ENCODE measurements at regions not wholly inside any gene's neighbourhood (a gene's known extent, or its start where the extent isn't known, plus 50 kb on each side); places are given as distances from the start of the nearest gene placed in this dataset.

DNA sequence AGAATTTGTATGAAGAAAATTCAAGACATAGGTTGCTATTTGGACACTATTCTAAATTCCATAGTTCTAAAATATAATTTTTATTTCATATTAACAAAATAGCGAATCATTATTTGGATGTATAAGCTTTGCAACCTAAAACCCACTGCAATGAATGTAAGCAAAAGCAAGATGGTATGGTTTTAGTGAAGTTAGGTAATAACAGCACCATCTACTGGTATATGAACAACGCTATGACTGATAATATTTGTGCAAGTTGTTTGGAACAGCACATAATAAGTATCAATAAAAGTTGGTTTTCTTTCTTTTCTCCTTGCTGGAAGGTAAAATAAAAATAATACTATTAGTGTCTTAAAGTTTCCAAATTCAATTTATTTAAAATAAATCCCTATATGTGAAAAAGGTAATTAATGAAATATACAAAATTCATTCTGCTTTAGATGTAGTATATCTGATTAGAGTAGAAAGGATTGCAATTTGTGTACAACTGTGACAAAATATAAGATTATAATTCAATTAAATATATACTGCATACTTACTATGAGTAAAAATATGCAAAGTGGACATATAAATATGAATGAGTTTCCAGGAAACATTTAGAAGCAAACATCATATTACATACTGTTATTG is 79.0 kb upstream of the LSM8 start:
- no peak for TF ChIP-seq POLR2AphosphoS5 (IDR thresholded peaks at IDR 0.05; ENCODE audit: low read length)
- TF ChIP-seq, protein P1, sequence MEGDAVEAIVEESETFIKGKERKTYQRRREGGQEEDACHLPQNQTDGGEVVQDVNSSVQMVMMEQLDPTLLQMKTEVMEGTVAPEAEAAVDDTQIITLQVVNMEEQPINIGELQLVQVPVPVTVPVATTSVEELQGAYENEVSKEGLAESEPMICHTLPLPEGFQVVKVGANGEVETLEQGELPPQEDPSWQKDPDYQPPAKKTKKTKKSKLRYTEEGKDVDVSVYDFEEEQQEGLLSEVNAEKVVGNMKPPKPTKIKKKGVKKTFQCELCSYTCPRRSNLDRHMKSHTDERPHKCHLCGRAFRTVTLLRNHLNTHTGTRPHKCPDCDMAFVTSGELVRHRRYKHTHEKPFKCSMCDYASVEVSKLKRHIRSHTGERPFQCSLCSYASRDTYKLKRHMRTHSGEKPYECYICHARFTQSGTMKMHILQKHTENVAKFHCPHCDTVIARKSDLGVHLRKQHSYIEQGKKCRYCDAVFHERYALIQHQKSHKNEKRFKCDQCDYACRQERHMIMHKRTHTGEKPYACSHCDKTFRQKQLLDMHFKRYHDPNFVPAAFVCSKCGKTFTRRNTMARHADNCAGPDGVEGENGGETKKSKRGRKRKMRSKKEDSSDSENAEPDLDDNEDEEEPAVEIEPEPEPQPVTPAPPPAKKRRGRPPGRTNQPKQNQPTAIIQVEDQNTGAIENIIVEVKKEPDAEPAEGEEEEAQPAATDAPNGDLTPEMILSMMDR (IDR thresholded peaks at IDR 0.05 in 2 of 3, conservative IDR thresholded peaks at IDR 0.05 in 1 of 3; ENCODE audit: control insufficient read depth in 2 of 3, extremely low read depth in 1 of 3, insufficient read depth in 1 of 3, low read depth in 3 of 3, low read length in 3 of 3): peak; percentile 42 to 62 (median 52); a peak in 5 of 6 replicates
- TF ChIP-seq, protein P2, sequence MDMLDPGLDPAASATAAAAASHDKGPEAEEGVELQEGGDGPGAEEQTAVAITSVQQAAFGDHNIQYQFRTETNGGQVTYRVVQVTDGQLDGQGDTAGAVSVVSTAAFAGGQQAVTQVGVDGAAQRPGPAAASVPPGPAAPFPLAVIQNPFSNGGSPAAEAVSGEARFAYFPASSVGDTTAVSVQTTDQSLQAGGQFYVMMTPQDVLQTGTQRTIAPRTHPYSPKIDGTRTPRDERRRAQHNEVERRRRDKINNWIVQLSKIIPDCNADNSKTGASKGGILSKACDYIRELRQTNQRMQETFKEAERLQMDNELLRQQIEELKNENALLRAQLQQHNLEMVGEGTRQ (IDR thresholded peaks at IDR 0.05; ENCODE audit: borderline replicate concordance, low read depth, low read length): no peak
- no peak for TF ChIP-seq JUNB (IDR thresholded peaks at IDR 0.05)
- no peak for TF ChIP-seq POLR2AphosphoS2 (IDR thresholded peaks at IDR 0.05; ENCODE audit: low read depth, low read length)
- no peak for TF ChIP-seq TCF3 (IDR thresholded peaks at IDR 0.05; ENCODE audit: borderline replicate concordance, insufficient read depth, low read depth, low read length)
